ENCODE measurements at regions not wholly inside any gene's neighbourhood (a gene's known extent, or its start where the extent isn't known, plus 50 kb on each side); places are given as distances from the start of the nearest gene placed in this dataset.

GRCh38 chr11:15499674-15500073, 385.0 kb downstream of the INSC start:
- no peak for TF ChIP-seq CTCF (IDR thresholded peaks at IDR 0.05; ENCODE audit: unreplicated experiment)
- Mint-ChIP-seq H3K36me3 (ENCODE audit: low read depth, unreplicated experiment) (no peaks in the 10 kb centered on the region), H3K4me1 (ENCODE audit: unreplicated experiment) (no peaks in the 10 kb centered on the region), H3K27me3 (ENCODE audit: unreplicated experiment) (no peaks in the 10 kb centered on the region), H3K27ac (ENCODE audit: unreplicated experiment) (no peak overlapping the region), H3K9me3 (ENCODE audit: unreplicated experiment) (no peaks in the 10 kb centered on the region), H3K4me3 (ENCODE audit: unreplicated experiment) (no peak overlapping the region)
- no peak for DNase-seq (ENCODE audit: low spot score)

- Mint-ChIP-seq H3K4me1 (ENCODE audit: unreplicated experiment) (no peaks in the 10 kb centered on the region), H3K4me3 (ENCODE audit: unreplicated experiment) (no peak overlapping the region), H3K9me3 (ENCODE audit: unreplicated experiment) (no peaks in the 10 kb centered on the region), H3K27ac (ENCODE audit: unreplicated experiment) (no peak overlapping the region), H3K36me3 (ENCODE audit: low read depth, unreplicated experiment) (no peaks in the 10 kb centered on the region), H3K27me3 (ENCODE audit: unreplicated experiment) (no peaks in the 10 kb centered on the region)
- TF ChIP-seq CTCF (IDR thresholded peaks at IDR 0.05; ENCODE audit: unreplicated experiment): no peak
- DNase-seq (ENCODE audit: low spot score): no peak
Observed at GRCh38 chr11:15500643-15501042, 385.9 kb downstream of the INSC start.

GRCh38 chr11:15501566-15501965, 386.8 kb downstream of the INSC start:
- Mint-ChIP-seq H3K4me1 (ENCODE audit: unreplicated experiment) (no peaks in the 10 kb centered on the region), H3K27ac (ENCODE audit: unreplicated experiment) (no peak overlapping the region), H3K36me3 (ENCODE audit: low read depth, unreplicated experiment) (no peaks in the 10 kb centered on the region), H3K9me3 (ENCODE audit: unreplicated experiment) (no peaks in the 10 kb centered on the region), H3K27me3 (ENCODE audit: unreplicated experiment) (no peaks in the 10 kb centered on the region), H3K4me3 (ENCODE audit: unreplicated experiment) (no peak overlapping the region)
- no peak for DNase-seq (ENCODE audit: low spot score)
- TF ChIP-seq CTCF (IDR thresholded peaks at IDR 0.05; ENCODE audit: unreplicated experiment): no peak

GRCh38 chr11:15505155-15505554, 390.4 kb downstream of the INSC start:
- no peaks in the 10 kb centered on the region for H3K4me1 Mint-ChIP-seq (ENCODE audit: unreplicated experiment)
- no peak overlapping the region for H3K27ac Mint-ChIP-seq (ENCODE audit: unreplicated experiment)
- H3K27me3 Mint-ChIP-seq (ENCODE audit: unreplicated experiment): no peaks in the 10 kb centered on the region
- TF ChIP-seq CTCF (IDR thresholded peaks at IDR 0.05; ENCODE audit: unreplicated experiment): no peak
- H3K9me3 Mint-ChIP-seq (ENCODE audit: unreplicated experiment): no peaks in the 10 kb centered on the region
- no peak overlapping the region for H3K4me3 Mint-ChIP-seq (ENCODE audit: unreplicated experiment)
- H3K36me3 Mint-ChIP-seq (ENCODE audit: low read depth, unreplicated experiment): no peaks in the 10 kb centered on the region
- no peak for DNase-seq (ENCODE audit: low spot score)

GRCh38 chr11:15507592-15507991, 392.9 kb downstream of the INSC start:
- Mint-ChIP-seq H3K36me3 (ENCODE audit: low read depth, unreplicated experiment) (no peaks in the 10 kb centered on the region), H3K4me1 (ENCODE audit: unreplicated experiment) (no peaks in the 10 kb centered on the region), H3K27me3 (ENCODE audit: unreplicated experiment) (no peaks in the 10 kb centered on the region), H3K4me3 (ENCODE audit: unreplicated experiment) (no peak overlapping the region), H3K9me3 (ENCODE audit: unreplicated experiment) (no peaks in the 10 kb centered on the region), H3K27ac (ENCODE audit: unreplicated experiment) (no peak overlapping the region)
- no peak for DNase-seq (ENCODE audit: low spot score)
- TF ChIP-seq CTCF (IDR thresholded peaks at IDR 0.05; ENCODE audit: unreplicated experiment): no peak
